Activated naive CD8-positive, alpha-beta T cell treated with anti-CD3 and anti-CD28 coated beads, Interleukin-2, amount 10 ng/mL, durations not matched to agents 7 days and 5 days (primary cell): ENCODE measurements at regions not wholly inside any gene's neighbourhood (a gene's known extent, or its start where the extent isn't known, plus 50 kb on each side); places are given as distances from the start of the nearest gene placed in this dataset.

Experiments used
- ATAC-seq: fragments of 150-1000 bp; cut with Tn5 transposase; one replicate; pipeline ENCODE4 v1.10.0; 2021; ENCODE audit warnings: low read depth, moderate library complexity
- POLR2A ChIA-PET: fragments of 350-600 bp; sonication (Branson Sonifier 250); formaldehyde crosslinking; loops from one replicate; lab custom pipeline; 2021; ENCODE audit warnings: antibody characterized with exemption; lab: Charles Lee
- DNase-seq: peaks from one replicate; pipeline ENCODE4 v3.0.0; 2021
- H3K27ac Mint-ChIP-seq: one replicate; pipeline ENCODE4 v1.8.0; 2022; ENCODE audit warnings: mild to moderate bottlenecking, mixed read lengths
- H3K27me3 Mint-ChIP-seq: one replicate; pipeline ENCODE4 v1.8.0; 2022; ENCODE audit warnings: mild to moderate bottlenecking, moderate library complexity, mixed read lengths
- H3K36me3 Mint-ChIP-seq: one replicate; pipeline ENCODE4 v1.8.0; 2021; ENCODE audit warnings: mild to moderate bottlenecking, mixed read lengths
- H3K4me1 Mint-ChIP-seq: one replicate; pipeline ENCODE4 v1.8.0; 2021; ENCODE audit warnings: mixed read lengths
- H3K4me3 Mint-ChIP-seq: one replicate; pipeline ENCODE4 v1.8.0; 2022; ENCODE audit warnings: mild to moderate bottlenecking, moderate library complexity, mixed read lengths
- H3K9me3 Mint-ChIP-seq: one replicate; pipeline ENCODE4 v1.8.0; 2021; ENCODE audit warnings: mixed read lengths

GRCh38 chr4:124417371-124417770 lies 295.2 kb downstream of the ANKRD50 start:
- no peak for ATAC-seq
- Mint-ChIP-seq H3K27me3 (no peaks in the 10 kb centered on the region), H3K4me3 (no peak overlapping the region), H3K4me1 (no peaks in the 10 kb centered on the region), H3K27ac (no peak overlapping the region), H3K36me3 (no peaks in the 10 kb centered on the region), H3K9me3 (no peaks in the 10 kb centered on the region)
- POLR2A ChIA-PET, result no interaction called here
- DNase-seq, result no peak

GRCh38 chr4:124420166-124420695 lies 292.3 kb downstream of the ANKRD50 start:
- ATAC-seq (no peak), DNase-seq (no peak)
- no peak overlapping the region for H3K4me3 Mint-ChIP-seq
- no peaks in the 10 kb centered on the region for H3K9me3 Mint-ChIP-seq
- H3K27me3 Mint-ChIP-seq, result no peaks in the 10 kb centered on the region
- POLR2A ChIA-PET, result no interaction called here
- no peaks in the 10 kb centered on the region for H3K4me1 Mint-ChIP-seq
- H3K27ac Mint-ChIP-seq, result no peak overlapping the region
- no peaks in the 10 kb centered on the region for H3K36me3 Mint-ChIP-seq

- DNase-seq (no peak), ATAC-seq (no peak)
- no peaks in the 10 kb centered on the region for H3K9me3 Mint-ChIP-seq
- no peak overlapping the region for H3K27ac Mint-ChIP-seq
- H3K4me3 Mint-ChIP-seq, result no peak overlapping the region
- no peaks in the 10 kb centered on the region for H3K4me1 Mint-ChIP-seq
- no peaks in the 10 kb centered on the region for H3K27me3 Mint-ChIP-seq
- POLR2A ChIA-PET, result no interaction called here
- H3K36me3 Mint-ChIP-seq, result no peaks in the 10 kb centered on the region
Measured at GRCh38 chr4:124423160-124423559, 289.4 kb downstream of the ANKRD50 start.

- H3K4me3 Mint-ChIP-seq, result no peak overlapping the region
- no peak for DNase-seq
- POLR2A ChIA-PET, result no interaction called here
- H3K36me3 Mint-ChIP-seq, result no peaks in the 10 kb centered on the region
- no peaks in the 10 kb centered on the region for H3K4me1 Mint-ChIP-seq
- no peak overlapping the region for H3K27ac Mint-ChIP-seq
- ATAC-seq, result no peak
- H3K27me3 Mint-ChIP-seq, result no peaks in the 10 kb centered on the region
- H3K9me3 Mint-ChIP-seq, result no peaks in the 10 kb centered on the region
Measured at GRCh38 chr4:124426279-124426678, 286.3 kb downstream of the ANKRD50 start.

GRCh38 chr4:124427095-124427767 lies 285.3 kb downstream of the ANKRD50 start:
- Mint-ChIP-seq H3K4me1 (no peaks in the 10 kb centered on the region), H3K27me3 (no peaks in the 10 kb centered on the region), H3K4me3 (no peak overlapping the region), H3K36me3 (no peaks in the 10 kb centered on the region), H3K27ac (no peak overlapping the region), H3K9me3 (no peaks in the 10 kb centered on the region)
- no peak for DNase-seq
- no peak for ATAC-seq
- POLR2A ChIA-PET, result no interaction called here

- Mint-ChIP-seq H3K4me3 (no peak overlapping the region), H3K36me3 (no peaks in the 10 kb centered on the region), H3K4me1 (no peaks in the 10 kb centered on the region), H3K27ac (no peak overlapping the region), H3K27me3 (peaks cover 2% of the 10 kb centered on the region), H3K9me3 (no peaks in the 10 kb centered on the region)
- ATAC-seq (no peak), DNase-seq (no peak)
- POLR2A ChIA-PET, result no interaction called here
Measured at GRCh38 chr4:124428648-124429047, 283.9 kb downstream of the ANKRD50 start.

- Mint-ChIP-seq H3K27me3 (peaks cover 2% of the 10 kb centered on the region), H3K36me3 (no peaks in the 10 kb centered on the region), H3K4me1 (no peaks in the 10 kb centered on the region), H3K4me3 (no peak overlapping the region), H3K27ac (no peak overlapping the region), H3K9me3 (no peaks in the 10 kb centered on the region)
- POLR2A ChIA-PET, result no interaction called here
- DNase-seq (no peak), ATAC-seq (no peak)
Measured at GRCh38 chr4:124429746-124430250, 282.7 kb downstream of the ANKRD50 start.

GRCh38 chr4:124431653-124432192 lies 280.8 kb downstream of the ANKRD50 start:
- Mint-ChIP-seq H3K36me3 (no peaks in the 10 kb centered on the region), H3K4me3 (no peak overlapping the region), H3K4me1 (no peaks in the 10 kb centered on the region), H3K27ac (no peak overlapping the region), H3K9me3 (no peaks in the 10 kb centered on the region), H3K27me3 (peaks cover 2% of the 10 kb centered on the region)
- POLR2A ChIA-PET, result no interaction called here
- DNase-seq (no peak), ATAC-seq (no peak)

- ATAC-seq, result no peak
- H3K9me3 Mint-ChIP-seq, result no peaks in the 10 kb centered on the region
- no peak overlapping the region for H3K4me3 Mint-ChIP-seq
- H3K4me1 Mint-ChIP-seq, result no peaks in the 10 kb centered on the region
- no peaks in the 10 kb centered on the region for H3K36me3 Mint-ChIP-seq
- no peak for DNase-seq
- no peak overlapping the region for H3K27ac Mint-ChIP-seq
- H3K27me3 Mint-ChIP-seq, result peaks cover 2% of the 10 kb centered on the region
- POLR2A ChIA-PET, result no interaction called here
Measured at GRCh38 chr4:124432500-124432899, 280.0 kb downstream of the ANKRD50 start.

- DNase-seq, result no peak
- H3K27ac Mint-ChIP-seq, result no peak overlapping the region
Measured at GRCh38 chr4:124433044-124433443, 279.5 kb downstream of the ANKRD50 start.

GRCh38 chr4:124433500-124433899 lies 279.0 kb downstream of the ANKRD50 start:
- no peak for DNase-seq
- Mint-ChIP-seq H3K27me3 (peaks cover 2% of the 10 kb centered on the region), H3K4me3 (no peak overlapping the region), H3K27ac (no peak overlapping the region), H3K4me1 (no peaks in the 10 kb centered on the region), H3K36me3 (no peaks in the 10 kb centered on the region), H3K9me3 (no peaks in the 10 kb centered on the region)
- no peak for ATAC-seq
- POLR2A ChIA-PET, result no interaction called here

More at GRCh38 chr4:124433044-124433443, 279.5 kb downstream of the ANKRD50 start:
- POLR2A ChIA-PET, result no interaction called here
- Mint-ChIP-seq H3K27me3 (peaks cover 2% of the 10 kb centered on the region), H3K9me3 (no peaks in the 10 kb centered on the region), H3K4me1 (no peaks in the 10 kb centered on the region), H3K36me3 (no peaks in the 10 kb centered on the region), H3K4me3 (no peak overlapping the region)
- ATAC-seq, result no peak

GRCh38 chr4:124435274-124435950 lies 277.1 kb downstream of the ANKRD50 start:
- peaks cover 2% of the 10 kb centered on the region for H3K27me3 Mint-ChIP-seq
- no peaks in the 10 kb centered on the region for H3K4me1 Mint-ChIP-seq
- no peaks in the 10 kb centered on the region for H3K9me3 Mint-ChIP-seq

GRCh38 chr4:124437853-124438495 lies 274.6 kb downstream of the ANKRD50 start:
- H3K9me3 Mint-ChIP-seq, result no peaks in the 10 kb centered on the region
- H3K4me1 Mint-ChIP-seq, result no peaks in the 10 kb centered on the region
- H3K27ac Mint-ChIP-seq, result no peak overlapping the region
- ATAC-seq, result no peak
- H3K36me3 Mint-ChIP-seq, result no peaks in the 10 kb centered on the region
- no peak for DNase-seq
- H3K4me3 Mint-ChIP-seq, result no peak overlapping the region
- POLR2A ChIA-PET, result no interaction called here
- H3K27me3 Mint-ChIP-seq, result peaks cover 4% of the 10 kb centered on the region

More at GRCh38 chr4:124435274-124435950, 277.1 kb downstream of the ANKRD50 start:
- DNase-seq (no peak), ATAC-seq (no peak)
- Mint-ChIP-seq H3K4me3 (no peak overlapping the region), H3K27ac (no peak overlapping the region), H3K36me3 (no peaks in the 10 kb centered on the region)
- POLR2A ChIA-PET, result no interaction called here
